C4-2B (cell line): ENCODE measurements at regions not wholly inside any gene's neighbourhood (a gene's known extent, or its start where the extent isn't known, plus 50 kb on each side); places are given as distances from the start of the nearest gene placed in this dataset.

Source experiments
- ZFX ChIP-seq: fragments of 450-650 bp; IDR thresholded peaks from 2 replicates; pipeline ENCODE4 v1.6.1; 2017
- TF ChIP-seq, protein P1 (sequence below): fragments of 450-650 bp; conservative IDR thresholded peaks from 2 replicates; pipeline ENCODE4 v1.5.1; 2017; ENCODE audit warnings: mild to moderate bottlenecking

DNA sequence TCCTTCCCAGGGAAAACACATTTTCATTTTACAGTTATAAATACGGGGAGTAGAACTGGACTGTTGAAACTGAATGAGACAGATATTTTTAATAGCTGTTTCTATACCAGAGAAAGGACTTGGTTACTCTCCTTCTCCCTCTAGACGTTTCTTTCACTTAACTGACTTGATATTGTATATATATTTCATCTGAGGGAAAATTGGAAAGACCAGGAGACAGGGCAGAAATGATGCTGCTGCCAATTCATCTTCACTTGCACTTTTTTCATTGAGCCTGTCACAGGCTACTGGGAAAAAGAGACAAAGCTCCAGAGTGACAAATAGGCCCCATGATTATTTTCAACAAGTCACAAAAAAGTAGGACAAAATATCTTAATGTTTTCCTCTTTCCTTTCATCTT is 636.0 kb upstream of the TPK1 start:
- TF ChIP-seq, protein P1, sequence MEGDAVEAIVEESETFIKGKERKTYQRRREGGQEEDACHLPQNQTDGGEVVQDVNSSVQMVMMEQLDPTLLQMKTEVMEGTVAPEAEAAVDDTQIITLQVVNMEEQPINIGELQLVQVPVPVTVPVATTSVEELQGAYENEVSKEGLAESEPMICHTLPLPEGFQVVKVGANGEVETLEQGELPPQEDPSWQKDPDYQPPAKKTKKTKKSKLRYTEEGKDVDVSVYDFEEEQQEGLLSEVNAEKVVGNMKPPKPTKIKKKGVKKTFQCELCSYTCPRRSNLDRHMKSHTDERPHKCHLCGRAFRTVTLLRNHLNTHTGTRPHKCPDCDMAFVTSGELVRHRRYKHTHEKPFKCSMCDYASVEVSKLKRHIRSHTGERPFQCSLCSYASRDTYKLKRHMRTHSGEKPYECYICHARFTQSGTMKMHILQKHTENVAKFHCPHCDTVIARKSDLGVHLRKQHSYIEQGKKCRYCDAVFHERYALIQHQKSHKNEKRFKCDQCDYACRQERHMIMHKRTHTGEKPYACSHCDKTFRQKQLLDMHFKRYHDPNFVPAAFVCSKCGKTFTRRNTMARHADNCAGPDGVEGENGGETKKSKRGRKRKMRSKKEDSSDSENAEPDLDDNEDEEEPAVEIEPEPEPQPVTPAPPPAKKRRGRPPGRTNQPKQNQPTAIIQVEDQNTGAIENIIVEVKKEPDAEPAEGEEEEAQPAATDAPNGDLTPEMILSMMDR, result no peak
- no peak for TF ChIP-seq ZFX
